GM19395 (cell line): ENCODE measurements at regions not wholly inside any gene's neighbourhood (a gene's known extent, or its start where the extent isn't known, plus 50 kb on each side); places are given as distances from the start of the nearest gene placed in this dataset.

Experiments used
- ATAC-seq: cut with Tn5 transposase; IDR thresholded peaks from one replicate; pipeline ENCODE4 v1.9.1; 2021; ENCODE audit warnings: mild to moderate bottlenecking, moderate library complexity; ENCODE audit not compliant: unreplicated experiment

GRCh38 chr3:118406562-118406961 is 628.1 kb downstream of the IGSF11 start:
- no peak for ATAC-seq

GRCh38 chr3:118408431-118408830 is 626.2 kb downstream of the IGSF11 start:
- ATAC-seq: no peak

- ATAC-seq: peak; percentile 71
These were observed 622.1 kb downstream of the IGSF11 start for GRCh38 chr3:118412503-118412902.

DNA sequence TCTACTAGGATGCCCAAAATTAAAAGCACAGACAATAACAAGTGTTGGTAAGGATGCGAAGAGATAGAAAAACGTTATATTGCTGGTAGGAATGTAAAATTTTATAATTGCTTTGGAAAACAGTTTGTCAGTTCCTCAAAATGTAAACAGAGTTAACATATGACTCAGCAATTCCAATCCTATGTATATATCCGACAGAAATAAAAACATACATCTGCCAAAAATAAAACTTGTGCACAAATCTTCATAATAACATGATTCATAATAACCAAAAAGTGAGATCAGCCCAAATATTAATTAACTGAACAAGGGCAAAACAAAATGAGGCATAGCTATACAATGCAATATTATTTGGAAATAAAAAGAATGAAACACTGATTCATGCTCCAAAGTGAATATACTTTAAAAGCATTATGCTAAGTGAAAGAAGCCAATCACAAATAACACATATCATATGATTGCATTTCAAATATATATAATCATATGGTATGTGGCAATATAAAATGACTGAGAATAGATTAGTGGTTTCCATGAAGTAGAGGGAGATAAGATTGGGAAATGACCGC is 609.3 kb downstream of the IGSF11 start:
- ATAC-seq: no peak

DNA sequence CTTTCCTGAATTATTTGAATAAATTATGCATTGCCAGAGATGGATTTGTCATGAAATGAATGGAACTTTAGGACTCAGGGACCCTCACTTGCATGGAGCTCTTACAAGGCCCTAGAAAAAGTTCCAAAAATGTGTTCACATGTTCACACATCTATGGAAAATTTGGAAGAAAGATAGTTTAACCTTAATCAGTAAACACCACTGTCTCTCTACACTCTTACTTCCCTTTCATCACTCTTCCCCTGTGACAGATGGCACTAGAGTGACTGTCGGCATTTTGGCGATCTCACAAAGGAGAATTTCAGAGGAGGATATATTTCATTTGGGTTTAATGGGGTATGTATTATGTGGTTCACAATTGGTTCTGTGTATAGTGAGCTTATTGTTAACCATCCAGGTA is 600.8 kb downstream of the IGSF11 start:
- no peak for ATAC-seq

DNA sequence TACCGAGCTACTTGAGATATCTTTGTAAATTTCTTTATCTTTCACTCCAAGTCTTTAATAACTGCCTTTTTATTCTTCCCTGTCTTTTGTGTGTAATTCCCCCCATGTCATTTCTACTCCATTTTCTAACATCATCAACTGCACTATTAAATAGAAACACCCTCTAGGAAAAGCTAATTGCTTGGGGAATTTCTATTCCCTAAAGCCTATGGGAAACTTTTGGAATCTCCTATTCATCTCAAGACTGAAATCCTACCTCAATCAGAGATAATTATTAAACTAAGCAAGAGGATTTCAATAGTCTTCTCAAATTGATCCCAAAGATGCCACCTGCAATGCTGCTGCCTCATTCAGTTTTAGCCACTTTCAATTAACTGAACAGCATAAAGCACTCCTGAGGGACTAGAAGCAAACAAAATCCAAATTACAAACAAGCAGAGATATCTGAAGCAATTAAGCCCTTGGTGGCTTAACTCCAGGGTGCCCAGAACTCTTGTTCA is 598.7 kb downstream of the IGSF11 start:
- no peak for ATAC-seq

DNA sequence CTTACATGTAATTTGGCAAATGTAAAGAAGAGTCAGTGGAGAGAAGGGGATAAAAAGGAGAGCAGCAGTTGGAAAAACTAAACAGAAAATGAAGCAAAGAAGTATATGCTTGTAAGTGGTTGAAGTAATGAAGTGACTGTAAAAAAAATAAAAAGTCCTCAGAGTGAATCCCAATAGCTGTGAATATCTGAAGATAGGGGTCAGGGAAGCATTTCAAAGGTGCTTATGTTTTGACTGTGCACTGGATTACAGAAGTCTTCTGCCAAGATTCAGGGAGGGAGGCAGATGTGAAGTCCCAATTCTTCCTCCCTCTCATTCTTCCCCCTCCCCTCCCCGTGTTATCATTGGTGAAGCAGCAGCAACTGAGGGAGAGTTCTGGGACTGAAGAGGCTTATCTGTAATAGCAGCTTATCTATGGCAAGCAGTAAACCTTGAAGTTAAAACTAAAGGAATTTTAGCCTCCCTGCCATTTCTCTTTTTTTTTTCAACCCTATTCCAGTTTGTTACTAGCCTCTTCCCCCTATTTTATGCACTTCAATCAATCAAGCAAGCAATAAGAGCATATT is 597.9 kb downstream of the IGSF11 start:
- no peak for ATAC-seq

DNA sequence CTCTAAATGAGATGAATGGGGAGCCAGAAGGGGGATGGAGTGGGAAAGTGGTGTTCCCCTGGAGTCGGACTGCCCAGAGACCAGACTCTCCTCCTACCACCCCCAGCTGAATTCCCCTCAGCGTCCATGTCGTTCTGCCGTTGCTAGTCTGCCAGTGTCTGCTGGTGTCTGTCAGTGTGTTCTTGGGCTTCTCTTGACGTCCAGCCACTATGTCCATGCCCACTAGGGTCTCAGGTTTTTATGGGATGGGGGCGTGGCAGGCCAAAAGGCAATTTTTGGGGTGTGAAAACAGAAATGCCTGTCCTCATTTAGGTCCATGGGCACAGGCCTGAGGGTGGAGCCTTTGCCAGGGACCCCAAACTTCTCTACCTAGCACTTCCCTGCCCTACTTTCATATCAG is 589.6 kb downstream of the IGSF11 start:
- ATAC-seq: no peak

DNA sequence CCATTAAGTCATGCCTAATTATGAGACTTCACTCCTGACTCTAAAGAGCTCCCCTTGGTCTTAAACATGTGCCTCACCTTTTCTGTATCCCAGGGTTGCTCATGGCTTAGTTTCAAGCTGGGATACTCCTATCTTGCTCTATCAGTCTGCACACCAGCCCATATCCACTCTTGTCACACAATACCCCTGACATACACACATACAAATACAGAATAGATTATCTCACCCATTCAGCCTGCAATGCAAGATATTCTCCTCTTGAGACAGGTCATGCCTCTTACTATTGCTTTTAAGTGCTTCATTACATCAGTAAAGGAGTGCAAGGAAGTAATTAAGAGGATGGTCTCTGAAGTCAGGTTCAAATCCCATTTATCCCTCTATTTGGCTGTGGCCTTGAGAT is 587.3 kb downstream of the IGSF11 start:
- ATAC-seq: no peak

- ATAC-seq: no peak
These were observed 567.8 kb downstream of the IGSF11 start for GRCh38 chr3:118466795-118467330.

DNA sequence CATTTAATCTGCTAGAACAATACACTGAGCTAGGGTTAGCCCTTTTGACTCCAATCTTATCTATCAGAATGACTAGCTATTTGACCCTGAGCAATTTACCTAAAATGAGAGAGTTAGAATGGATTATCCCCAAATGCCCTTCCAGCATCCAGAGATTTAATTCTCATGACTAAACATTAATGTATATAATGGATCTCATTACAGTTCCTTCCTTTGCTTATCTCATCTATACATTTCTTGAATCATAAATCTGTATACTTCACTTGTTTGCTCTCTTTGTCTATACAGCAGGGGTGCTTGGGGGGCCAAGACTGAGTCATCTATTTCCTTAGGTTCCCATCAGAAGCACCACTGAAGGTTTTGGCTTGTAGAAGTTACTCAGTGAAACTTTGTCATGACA is 565.8 kb downstream of the IGSF11 start:
- no peak for ATAC-seq

GRCh38 chr3:118472586-118472985 is 562.1 kb downstream of the IGSF11 start:
- ATAC-seq: no peak

- ATAC-seq: no peak
These were observed 561.3 kb downstream of the IGSF11 start for GRCh38 chr3:118473343-118473742.

- no peak for ATAC-seq
These were observed 557.6 kb downstream of the IGSF11 start for GRCh38 chr3:118476885-118477618.

- ATAC-seq: no peak
These were observed 556.9 kb downstream of the IGSF11 start for GRCh38 chr3:118477768-118478167.

DNA sequence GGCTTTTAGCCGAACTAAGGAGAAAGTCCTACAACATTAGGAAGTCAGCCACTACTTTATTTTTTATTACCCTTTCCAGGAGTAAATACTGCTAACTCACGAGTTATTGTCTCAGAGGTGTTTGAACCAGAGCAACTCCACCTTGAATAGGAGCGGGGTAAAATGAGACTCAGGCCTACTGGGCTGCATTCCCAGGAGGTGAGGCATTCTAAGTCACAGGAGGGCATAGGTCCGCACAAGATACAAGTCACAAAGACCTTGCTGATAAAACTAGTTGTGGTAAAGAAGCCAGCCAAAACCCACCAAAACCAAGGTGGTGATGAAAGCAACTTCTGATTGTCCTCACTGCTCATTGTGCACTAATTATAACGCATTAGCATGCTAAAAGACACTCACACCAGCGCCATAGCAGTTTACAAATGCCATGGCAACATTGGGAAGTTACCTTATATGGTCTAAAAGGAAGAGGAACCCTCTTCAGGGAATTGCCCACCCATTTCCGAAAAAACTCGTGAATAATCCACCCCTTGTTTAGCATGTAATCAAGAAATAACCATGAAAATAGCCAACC is 555.9 kb downstream of the IGSF11 start:
- ATAC-seq: no peak

DNA sequence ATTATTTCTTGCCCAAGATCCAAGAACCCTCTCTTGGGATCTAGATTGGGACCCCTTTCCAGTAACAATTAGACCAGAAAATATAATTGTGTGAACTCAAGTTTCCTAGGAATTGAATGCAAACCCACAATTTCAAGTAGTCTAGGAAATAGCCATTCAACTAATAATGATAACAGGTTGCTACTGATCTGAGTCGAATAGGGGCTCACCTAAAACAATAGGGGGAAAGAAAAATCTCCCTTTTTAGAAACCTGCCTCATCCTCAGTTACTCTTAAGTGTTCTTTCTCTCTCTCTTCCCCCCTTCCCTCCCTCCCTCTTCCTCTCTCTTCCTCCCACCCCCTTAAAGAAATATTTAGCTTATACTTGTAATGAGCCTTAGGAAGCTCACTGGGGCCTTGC is 555.3 kb downstream of the IGSF11 start:
- no peak for ATAC-seq

- no peak for ATAC-seq
These were observed 554.4 kb downstream of the IGSF11 start for GRCh38 chr3:118480101-118480860.

- no peak for ATAC-seq
These were observed 549.0 kb downstream of the IGSF11 start for GRCh38 chr3:118485693-118486092.

DNA sequence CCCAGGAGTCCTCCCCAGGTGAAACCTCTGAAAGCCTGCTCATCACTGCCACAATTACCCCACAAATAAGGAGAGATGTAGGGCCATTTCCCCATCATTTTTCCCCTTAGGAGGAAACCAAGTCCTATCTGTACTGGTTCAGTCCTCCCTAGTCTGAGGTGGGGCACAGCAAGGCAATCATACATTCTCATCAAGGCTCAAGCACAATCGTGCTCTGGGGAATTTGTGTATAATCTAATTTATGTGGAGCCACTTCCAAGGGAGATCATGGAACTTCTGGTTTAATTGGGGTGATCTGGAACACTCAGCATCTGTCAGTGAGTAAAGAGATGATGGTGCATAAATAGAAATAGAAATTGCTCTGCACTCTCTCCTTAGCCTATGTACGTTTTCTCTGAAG is 546.9 kb downstream of the IGSF11 start:
- ATAC-seq: no peak

DNA sequence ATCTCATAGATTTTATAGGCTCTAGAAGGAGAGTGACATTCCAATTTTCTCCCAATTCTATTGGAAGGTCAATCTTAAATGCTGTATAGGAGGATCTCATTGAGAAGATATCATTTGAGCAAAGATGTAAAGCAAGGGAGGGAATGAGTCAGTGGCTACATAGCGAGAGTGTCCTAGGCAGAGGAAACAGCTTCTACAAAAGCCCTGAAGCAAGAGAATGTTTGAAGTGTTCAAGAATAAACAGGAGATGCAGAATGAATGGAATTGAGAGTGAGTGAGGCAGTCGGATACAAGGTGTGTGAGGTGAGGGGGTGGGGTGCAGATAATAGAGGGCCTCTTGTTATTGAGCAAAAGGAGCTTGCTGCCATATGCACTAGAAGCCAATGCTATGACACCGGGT is 545.9 kb downstream of the IGSF11 start:
- no peak for ATAC-seq
